NT2/D1 (cell line): ENCODE measurements at regions not wholly inside any gene's neighbourhood (a gene's known extent, or its start where the extent isn't known, plus 50 kb on each side); places are given as distances from the start of the nearest gene placed in this dataset.
"Not testable (repeated sequence)": the region's sequence is repeated elsewhere in the genome, so short reads cannot be mapped to it uniquely, and the experiment has no call there.

ENCODE experiments used
- DNase-seq: peaks from one replicate; pipeline ENCODE4 v3.0.0-alpha.2; 2011; ENCODE audit warnings: low read depth, low spot score
- H3K27me3 ChIP-seq: 2 replicates; pipeline ENCODE4 v1.6.0; 2011; ENCODE audit warnings: mild to moderate bottlenecking; ENCODE audit not compliant: insufficient read length, insufficient read depth
- H3K36me3 ChIP-seq: 2 replicates; pipeline ENCODE4 v1.6.1; 2011; ENCODE audit warnings: mild to moderate bottlenecking, low read length, mixed read lengths; ENCODE audit not compliant: insufficient read depth, insufficient read length
- H3K4me1 ChIP-seq: 2 replicates; pipeline ENCODE4 v1.5.1; 2011; ENCODE audit not compliant: insufficient read depth, insufficient read length
- H3K4me3 ChIP-seq: 2 replicates; pipeline ENCODE4 v1.5.1; 2011; ENCODE audit warnings: low read depth; ENCODE audit not compliant: insufficient read length
- H3K9ac ChIP-seq: 2 replicates; pipeline ENCODE4 v1.6.0; 2011; ENCODE audit warnings: low read depth; ENCODE audit not compliant: insufficient read length
- H3K9me3 ChIP-seq: 2 replicates; pipeline ENCODE4 v1.5.1; 2011; ENCODE audit warnings: mild to moderate bottlenecking, low read length; ENCODE audit not compliant: insufficient read depth
- SUZ12 ChIP-seq: IDR thresholded peaks from 2 replicates; pipeline ENCODE4 v1.6.1; 2011; ENCODE audit not compliant: insufficient read length, insufficient read depth; ENCODE audit errors: extremely low read depth
- YY1 ChIP-seq: IDR thresholded peaks from 2 replicates; pipeline ENCODE4 v1.6.1; 2011; ENCODE audit not compliant: insufficient read length, insufficient read depth
- ZNF274 ChIP-seq: IDR thresholded peaks from 2 replicates; pipeline ENCODE4 v1.6.1; 2011; ENCODE audit warnings: mild to moderate bottlenecking, low read depth, low read length

- Histone ChIP-seq H3K4me3 (no peak overlapping the region), H3K9ac (no peak overlapping the region), H3K9me3 (no peaks in the 10 kb centered on the region), H3K4me1 (no peaks in the 10 kb centered on the region), H3K27me3 (no peaks in the 10 kb centered on the region), H3K36me3 (no peaks in the 10 kb centered on the region)
- DNase-seq: no peak
- TF ChIP-seq YY1 (no peak), SUZ12 (no peak), ZNF274 (no peak)
These were observed 310.4 kb downstream of the TFAP2B start for GRCh38 chr6:51129043-51129442.

GRCh38 chr6:51137777-51138176 is 319.1 kb downstream of the TFAP2B start:
- Histone ChIP-seq H3K4me1 (no peaks in the 10 kb centered on the region), H3K9ac (no peak overlapping the region), H3K36me3 (no peaks in the 10 kb centered on the region), H3K9me3 (peaks cover 3% of the 10 kb centered on the region; the same call in 1 of the 2 replicates), H3K27me3 (no peaks in the 10 kb centered on the region), H3K4me3 (no peak overlapping the region)
- TF ChIP-seq SUZ12 (no peak), ZNF274 (no peak), YY1 (no peak)
- no peak for DNase-seq

GRCh38 chr6:51139950-51140385 is 321.3 kb downstream of the TFAP2B start:
- Histone ChIP-seq H3K9me3 (peaks cover 3% of the 10 kb centered on the region; the same call in 1 of the 2 replicates), H3K4me3 (no peak overlapping the region), H3K9ac (no peak overlapping the region), H3K36me3 (no peaks in the 10 kb centered on the region), H3K27me3 (no peaks in the 10 kb centered on the region), H3K4me1 (no peaks in the 10 kb centered on the region)
- no peak for DNase-seq
- TF ChIP-seq YY1 (no peak), ZNF274 (no peak), SUZ12 (no peak)

GRCh38 chr6:51141080-51141479 is 322.4 kb downstream of the TFAP2B start:
- no peak for DNase-seq
- no peak overlapping the region for H3K9ac ChIP-seq
- TF ChIP-seq ZNF274 (no peak), YY1 (no peak), SUZ12 (no peak)
- H3K4me1 ChIP-seq: no peaks in the 10 kb centered on the region
- H3K9me3 ChIP-seq: no peaks in the 10 kb centered on the region; the same call in 1 of the 2 replicates
- no peaks in the 10 kb centered on the region for H3K36me3 ChIP-seq
- no peak overlapping the region for H3K4me3 ChIP-seq
- no peaks in the 10 kb centered on the region for H3K27me3 ChIP-seq

- Histone ChIP-seq H3K4me1 (no peaks in the 10 kb centered on the region), H3K9ac (no peak overlapping the region), H3K27me3 (no peaks in the 10 kb centered on the region), H3K36me3 (no peaks in the 10 kb centered on the region), H3K4me3 (no peak overlapping the region), H3K9me3 (no peaks in the 10 kb centered on the region)
- TF ChIP-seq SUZ12: no peak
- TF ChIP-seq YY1: no peak
- no peak for TF ChIP-seq ZNF274
- DNase-seq: no peak
These were observed 329.1 kb downstream of the TFAP2B start for GRCh38 chr6:51147756-51148155.

GRCh38 chr6:51152594-51152993 is 333.9 kb downstream of the TFAP2B start:
- no peak for DNase-seq
- H3K36me3 ChIP-seq: no peaks in the 10 kb centered on the region
- H3K9ac ChIP-seq: no peak overlapping the region
- H3K27me3 ChIP-seq: no peaks in the 10 kb centered on the region
- H3K9me3 ChIP-seq: no peaks in the 10 kb centered on the region
- H3K4me3 ChIP-seq: no peak overlapping the region
- no peaks in the 10 kb centered on the region for H3K4me1 ChIP-seq
- TF ChIP-seq YY1 (no peak), ZNF274 (no peak), SUZ12 (no peak)

GRCh38 chr6:51153109-51153508 is 334.4 kb downstream of the TFAP2B start:
- no peak overlapping the region for H3K4me3 ChIP-seq
- H3K4me1 ChIP-seq: no peaks in the 10 kb centered on the region
- DNase-seq: no peak
- no peak for TF ChIP-seq YY1
- no peak for TF ChIP-seq SUZ12
- TF ChIP-seq ZNF274: no peak
- no peaks in the 10 kb centered on the region for H3K9me3 ChIP-seq
- no peak overlapping the region for H3K9ac ChIP-seq
- H3K36me3 ChIP-seq: no peaks in the 10 kb centered on the region
- H3K27me3 ChIP-seq: no peaks in the 10 kb centered on the region

GRCh38 chr6:51154925-51155324 is 336.3 kb downstream of the TFAP2B start:
- H3K4me1 ChIP-seq, H3K9ac ChIP-seq, H3K27me3 ChIP-seq, H3K36me3 ChIP-seq, DNase-seq, H3K9me3 ChIP-seq, H3K4me3 ChIP-seq: not testable (repeated sequence)

GRCh38 chr6:51159260-51159659 is 340.6 kb downstream of the TFAP2B start:
- H3K27me3 ChIP-seq, H3K9ac ChIP-seq, H3K4me3 ChIP-seq, H3K9me3 ChIP-seq, H3K36me3 ChIP-seq, DNase-seq, H3K4me1 ChIP-seq: not testable (repeated sequence)
